Neural cell (in vitro differentiated cells): ENCODE measurements at regions not wholly inside any gene's neighbourhood (a gene's known extent, or its start where the extent isn't known, plus 50 kb on each side); places are given as distances from the start of the nearest gene placed in this dataset.

Source experiments
- H2AFZ ChIP-seq: fragments of 200-600, 300-800 bp; sonication (generic), shearing (Covaris generic); 2 replicates; pipeline ENCODE4 v1.6.0; 2014; ENCODE audit warnings: low read depth, mild to moderate bottlenecking, antibody characterized with exemption, low read length, moderate library complexity
- H3F3A ChIP-seq: fragments of 200-600 bp; shearing (Covaris generic); 2 replicates; pipeline ENCODE4 v1.6.1; 2016; ENCODE audit warnings: mild to moderate bottlenecking, moderate library complexity, mixed read lengths, antibody characterized with exemption, low read length; ENCODE audit not compliant: insufficient read depth, poor library complexity, severe bottlenecking
- H3K27ac ChIP-seq: fragments of 200-600, 300-800 bp; sonication (generic), shearing (Covaris generic); 2 replicates; pipeline ENCODE4 v1.5.1; 2014; ENCODE audit warnings: mild to moderate bottlenecking, low read length, moderate library complexity
- H3K27me3 ChIP-seq: fragments of 300-800, 200-600 bp; sonication (generic), shearing (Covaris generic); 2 replicates; pipeline ENCODE4 v1.6.0; 2014; ENCODE audit warnings: mild to moderate bottlenecking, low read depth, low read length, moderate library complexity; ENCODE audit not compliant: insufficient read depth
- H3K36me3 ChIP-seq: fragments of 300-800, 200-600 bp; sonication (generic), shearing (Covaris generic); 2 replicates; pipeline ENCODE4 v1.5.1; 2014; ENCODE audit warnings: mild to moderate bottlenecking, antibody characterized with exemption, low read length, moderate library complexity; ENCODE audit not compliant: insufficient read depth
- H3K4me2 ChIP-seq: fragments of 300-800, 200-600 bp; sonication (generic), shearing (Covaris generic); 2 replicates; pipeline ENCODE4 v1.6.0; 2014; ENCODE audit warnings: mild to moderate bottlenecking, low read length
- H3K4me3 ChIP-seq: fragments of 300-800, 200-600 bp; sonication (generic), shearing (Covaris generic); 2 replicates; pipeline ENCODE4 v1.5.1; 2014; ENCODE audit warnings: mild to moderate bottlenecking, low read length, moderate library complexity
- H3K79me2 ChIP-seq: fragments of 200-600 bp; shearing (Covaris generic); replicated peaks from 2 replicates; pipeline ENCODE4 v1.6.0; 2014; ENCODE audit warnings: mild to moderate bottlenecking, low read length, moderate library complexity; ENCODE audit not compliant: insufficient read depth
- H3K9ac ChIP-seq: fragments of 300-800, 200-600 bp; sonication (generic), shearing (Covaris generic); 2 replicates; pipeline ENCODE4 v1.6.1; 2016; ENCODE audit warnings: mild to moderate bottlenecking, low read length, mixed read lengths
- H3K9me2 ChIP-seq: fragments of 200-600 bp; shearing (Covaris generic); 2 replicates; pipeline ENCODE4 v1.6.1; 2016; ENCODE audit warnings: mild to moderate bottlenecking, low read length, mixed read lengths; ENCODE audit not compliant: insufficient read depth
- H3K9me3 ChIP-seq: fragments of 200-600, 300-800 bp; sonication (generic), shearing (Covaris generic); 2 replicates; pipeline ENCODE4 v1.6.1; 2016; ENCODE audit warnings: mild to moderate bottlenecking, mixed run types, low read length, moderate library complexity, mixed read lengths
- H4K20me1 ChIP-seq: fragments of 200-600 bp; shearing (Covaris generic); 2 replicates; pipeline ENCODE4 v1.6.1; 2016; ENCODE audit warnings: mild to moderate bottlenecking, mixed run types; ENCODE audit not compliant: insufficient read depth
- CTCF ChIP-seq: fragments of 450-650 bp; IDR thresholded peaks from 2 replicates; pipeline ENCODE4 v1.5.1; 2014; ENCODE audit warnings: antibody characterized with exemption, mild to moderate bottlenecking, moderate library complexity; ENCODE audit not compliant: poor library complexity, severe bottlenecking
- EP300 ChIP-seq: fragments of 450-650 bp; conservative IDR thresholded peaks from 2 replicates; pipeline ENCODE4 v1.6.1; 2014; ENCODE audit warnings: antibody characterized with exemption, mild to moderate bottlenecking, moderate library complexity; ENCODE audit not compliant: poor library complexity, severe bottlenecking
- EZH2 ChIP-seq: fragments of 200-600, 300-800 bp; shearing (Covaris generic), sonication (generic); IDR thresholded peaks from 2 replicates; pipeline ENCODE4 v1.6.1; 2014; ENCODE audit warnings: antibody characterized with exemption, low read length, borderline replicate concordance, mild to moderate bottlenecking; ENCODE audit not compliant: insufficient read depth, poor library complexity, severe bottlenecking
- MXI1 ChIP-seq: fragments of 450-650 bp; conservative IDR thresholded peaks from 2 replicates; pipeline ENCODE4 v1.6.1; 2014; ENCODE audit warnings: antibody characterized with exemption, mild to moderate bottlenecking; ENCODE audit not compliant: poor library complexity, severe bottlenecking
- POLR2AphosphoS5 ChIP-seq: IDR thresholded peaks from 2 replicates; pipeline ENCODE4 v1.6.1; 2012
- RAD21 ChIP-seq: fragments of 450-650 bp; conservative IDR thresholded peaks from 2 replicates; pipeline ENCODE4 v1.6.1; 2014; ENCODE audit warnings: antibody characterized with exemption, mild to moderate bottlenecking, moderate library complexity
- SMC3 ChIP-seq: fragments of 450-650 bp; conservative IDR thresholded peaks from 2 replicates; pipeline ENCODE4 v1.6.1; 2014; ENCODE audit warnings: antibody characterized with exemption, mild to moderate bottlenecking, moderate library complexity; ENCODE audit not compliant: poor library complexity
- TAF1 ChIP-seq: IDR thresholded peaks from 2 replicates; pipeline ENCODE4 v1.6.1; 2012; ENCODE audit warnings: low read depth
- TF ChIP-seq, protein P1 (sequence below): IDR thresholded peaks from 2 replicates; pipeline ENCODE4 v1.6.1; 2012; ENCODE audit warnings: borderline replicate concordance

GRCh38 chr15:96122077-96123027 is 208.1 kb upstream of the NR2F2 start:
- Histone ChIP-seq H3K27ac (no peak overlapping the region), H3K79me2 (no peaks in the 10 kb centered on the region), H3K9me2 (no peaks in the 10 kb centered on the region), H3K36me3 (no peaks in the 10 kb centered on the region), H2AFZ (no peak overlapping the region), H3K9me3 (no peaks in the 10 kb centered on the region), H4K20me1 (no peaks in the 10 kb centered on the region), H3F3A (no peaks in the 10 kb centered on the region), H3K27me3 (no peaks in the 10 kb centered on the region), H3K9ac (no peak overlapping the region), H3K4me2 (no peak overlapping the region), H3K4me3 (no peak overlapping the region)
- TF ChIP-seq, protein P1, sequence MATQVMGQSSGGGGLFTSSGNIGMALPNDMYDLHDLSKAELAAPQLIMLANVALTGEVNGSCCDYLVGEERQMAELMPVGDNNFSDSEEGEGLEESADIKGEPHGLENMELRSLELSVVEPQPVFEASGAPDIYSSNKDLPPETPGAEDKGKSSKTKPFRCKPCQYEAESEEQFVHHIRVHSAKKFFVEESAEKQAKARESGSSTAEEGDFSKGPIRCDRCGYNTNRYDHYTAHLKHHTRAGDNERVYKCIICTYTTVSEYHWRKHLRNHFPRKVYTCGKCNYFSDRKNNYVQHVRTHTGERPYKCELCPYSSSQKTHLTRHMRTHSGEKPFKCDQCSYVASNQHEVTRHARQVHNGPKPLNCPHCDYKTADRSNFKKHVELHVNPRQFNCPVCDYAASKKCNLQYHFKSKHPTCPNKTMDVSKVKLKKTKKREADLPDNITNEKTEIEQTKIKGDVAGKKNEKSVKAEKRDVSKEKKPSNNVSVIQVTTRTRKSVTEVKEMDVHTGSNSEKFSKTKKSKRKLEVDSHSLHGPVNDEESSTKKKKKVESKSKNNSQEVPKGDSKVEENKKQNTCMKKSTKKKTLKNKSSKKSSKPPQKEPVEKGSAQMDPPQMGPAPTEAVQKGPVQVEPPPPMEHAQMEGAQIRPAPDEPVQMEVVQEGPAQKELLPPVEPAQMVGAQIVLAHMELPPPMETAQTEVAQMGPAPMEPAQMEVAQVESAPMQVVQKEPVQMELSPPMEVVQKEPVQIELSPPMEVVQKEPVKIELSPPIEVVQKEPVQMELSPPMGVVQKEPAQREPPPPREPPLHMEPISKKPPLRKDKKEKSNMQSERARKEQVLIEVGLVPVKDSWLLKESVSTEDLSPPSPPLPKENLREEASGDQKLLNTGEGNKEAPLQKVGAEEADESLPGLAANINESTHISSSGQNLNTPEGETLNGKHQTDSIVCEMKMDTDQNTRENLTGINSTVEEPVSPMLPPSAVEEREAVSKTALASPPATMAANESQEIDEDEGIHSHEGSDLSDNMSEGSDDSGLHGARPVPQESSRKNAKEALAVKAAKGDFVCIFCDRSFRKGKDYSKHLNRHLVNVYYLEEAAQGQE: no peak
- TF ChIP-seq TAF1 (no peak), MXI1 (no peak), SMC3 (no peak), POLR2AphosphoS5 (no peak), CTCF (no peak), EP300 (no peak), EZH2 (no peak), RAD21 (no peak)

- Histone ChIP-seq H3K9ac (no peak overlapping the region), H3K79me2 (no peaks in the 10 kb centered on the region), H3K36me3 (no peaks in the 10 kb centered on the region), H4K20me1 (no peaks in the 10 kb centered on the region), H3K4me2 (no peak overlapping the region), H2AFZ (no peak overlapping the region), H3K27me3 (no peaks in the 10 kb centered on the region), H3K9me2 (no peaks in the 10 kb centered on the region), H3K4me3 (no peak overlapping the region), H3K9me3 (no peaks in the 10 kb centered on the region), H3F3A (no peaks in the 10 kb centered on the region), H3K27ac (no peak overlapping the region)
- TF ChIP-seq MXI1 (no peak), SMC3 (no peak), EP300 (no peak), CTCF (no peak), EZH2 (no peak), RAD21 (no peak), TAF1 (no peak), POLR2AphosphoS5 (no peak)
- TF ChIP-seq, protein P1: no peak
These were observed 207.5 kb upstream of the NR2F2 start for GRCh38 chr15:96123028-96123400.
